ENCODE measurements at regions not wholly inside any gene's neighbourhood (a gene's known extent, or its start where the extent isn't known, plus 50 kb on each side); places are given as distances from the start of the nearest gene placed in this dataset.

DNA sequence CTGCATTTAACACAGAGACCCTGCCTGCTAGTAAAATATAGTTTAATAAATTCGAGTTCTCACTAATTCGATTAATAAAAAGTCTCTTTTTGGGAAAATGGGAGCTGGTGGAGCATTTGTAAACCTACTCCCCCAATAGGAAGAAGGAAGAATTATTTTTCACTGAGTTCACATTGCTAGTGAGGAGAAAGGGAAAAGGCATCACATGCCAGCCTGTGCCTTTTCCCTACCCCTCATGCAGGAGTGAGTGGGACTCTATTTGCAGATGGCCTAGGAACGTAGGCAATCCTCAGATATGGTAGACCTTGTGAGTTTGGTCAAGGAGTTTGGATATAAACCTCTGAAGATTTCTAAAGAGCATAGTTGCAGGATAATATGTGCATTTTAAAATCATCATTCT, 218.4 kb upstream of the TRIB2 start:
- no peak overlapping the region for H3K4me2 ChIP-seq (ENCODE audit: insufficient read depth, low read length)
- POLR2A ChIA-PET, result no interaction called here

More for the DNA sequence above, 218.4 kb upstream of the TRIB2 start:
- Histone ChIP-seq H3K4me3 (replicated peaks in 1 of 3; ENCODE audit: insufficient read depth in 1 of 3, low read depth in 1 of 3, low read length in 3 of 3) (no peak overlapping the region), H3K9me1 (replicated peaks; ENCODE audit: control insufficient read depth, extremely low read depth, insufficient read depth, low read length) (no peaks in the 10 kb centered on the region), H3K27me3 (ENCODE audit: control insufficient read depth in 2 of 2, insufficient read depth in 2 of 2, low read length in 2 of 2) (no peaks in the 10 kb centered on the region), H2AFZ (ENCODE audit: low read depth, low read length) (no peak overlapping the region), H3K9me3 (replicated peaks; ENCODE audit: control insufficient read depth, insufficient read depth, low read length) (no peaks in the 10 kb centered on the region), H3K4me1 (ENCODE audit: control insufficient read depth, extremely low read depth, insufficient read depth, low read length) (peaks cover 7% of the 10 kb centered on the region), H3K9ac (replicated peaks; ENCODE audit: extremely low read depth, insufficient read depth, low read length) (no peak overlapping the region), H4K20me1 (replicated peaks; ENCODE audit: control insufficient read depth, extremely low read depth, insufficient read depth, low read length) (no peaks in the 10 kb centered on the region), H3K36me3 (ENCODE audit: control insufficient read depth in 2 of 2, extremely low read depth in 1 of 2, insufficient read depth in 2 of 2, low read length in 2 of 2) (no peaks in the 10 kb centered on the region), H3K27ac (ENCODE audit: insufficient read depth, low read depth, low read length) (no peak overlapping the region), H3K79me2 (ENCODE audit: control insufficient read depth, insufficient read depth, low read length) (no peaks in the 10 kb centered on the region)
- FAIRE-seq (no peak), DNase-seq (ENCODE audit: low read depth, low spot score) (no peak)
- dilution Hi-C loops (cut with MboI; ENCODE audit: extremely low pct_ligation_motif_present, low sequenced_read_pairs), result no loop called here
- TF ChIP-seq FOS (IDR thresholded peaks at IDR 0.05; ENCODE audit: borderline replicate concordance, insufficient read depth, low read length), result no peak
- no peak for TF ChIP-seq POLR2AphosphoS5 (IDR thresholded peaks at IDR 0.05; ENCODE audit: insufficient read depth, low read depth, low read length)
- TF ChIP-seq JUN (IDR thresholded peaks at IDR 0.05; ENCODE audit: borderline replicate concordance, insufficient read depth, insufficient read length, low read depth), result no peak
- no peak for TF ChIP-seq EZH2 (IDR thresholded peaks at IDR 0.05; ENCODE audit: borderline replicate concordance, low read depth, low read length, severe bottlenecking)
- TF ChIP-seq, protein P1, sequence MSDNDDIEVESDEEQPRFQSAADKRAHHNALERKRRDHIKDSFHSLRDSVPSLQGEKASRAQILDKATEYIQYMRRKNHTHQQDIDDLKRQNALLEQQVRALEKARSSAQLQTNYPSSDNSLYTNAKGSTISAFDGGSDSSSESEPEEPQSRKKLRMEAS (IDR thresholded peaks at IDR 0.05; ENCODE audit: insufficient read depth, insufficient read length), result no peak
- TF ChIP-seq, protein P2, sequence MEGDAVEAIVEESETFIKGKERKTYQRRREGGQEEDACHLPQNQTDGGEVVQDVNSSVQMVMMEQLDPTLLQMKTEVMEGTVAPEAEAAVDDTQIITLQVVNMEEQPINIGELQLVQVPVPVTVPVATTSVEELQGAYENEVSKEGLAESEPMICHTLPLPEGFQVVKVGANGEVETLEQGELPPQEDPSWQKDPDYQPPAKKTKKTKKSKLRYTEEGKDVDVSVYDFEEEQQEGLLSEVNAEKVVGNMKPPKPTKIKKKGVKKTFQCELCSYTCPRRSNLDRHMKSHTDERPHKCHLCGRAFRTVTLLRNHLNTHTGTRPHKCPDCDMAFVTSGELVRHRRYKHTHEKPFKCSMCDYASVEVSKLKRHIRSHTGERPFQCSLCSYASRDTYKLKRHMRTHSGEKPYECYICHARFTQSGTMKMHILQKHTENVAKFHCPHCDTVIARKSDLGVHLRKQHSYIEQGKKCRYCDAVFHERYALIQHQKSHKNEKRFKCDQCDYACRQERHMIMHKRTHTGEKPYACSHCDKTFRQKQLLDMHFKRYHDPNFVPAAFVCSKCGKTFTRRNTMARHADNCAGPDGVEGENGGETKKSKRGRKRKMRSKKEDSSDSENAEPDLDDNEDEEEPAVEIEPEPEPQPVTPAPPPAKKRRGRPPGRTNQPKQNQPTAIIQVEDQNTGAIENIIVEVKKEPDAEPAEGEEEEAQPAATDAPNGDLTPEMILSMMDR (IDR thresholded peaks at IDR 0.05; ENCODE audit: extremely low read depth in 1 of 2, insufficient read depth in 1 of 2, low read depth in 1 of 2, low read length in 2 of 2), result no peak
- TF ChIP-seq POLR2A (IDR thresholded peaks at IDR 0.05; ENCODE audit: low read depth, low read length), result no peak
- TF ChIP-seq GATA2 (IDR thresholded peaks at IDR 0.05; ENCODE audit: insufficient read depth, insufficient read length, low read depth, low read length), result no peak
- no peak for TF ChIP-seq MYC (IDR thresholded peaks at IDR 0.05; ENCODE audit: low read depth, low read length)
- intact Hi-C loops (cut with micrococcal nuclease), result no loop called here
- BruUV-seq (replicated peaks), result no TSS peak
- CTCF ChIA-PET, result interaction anchor here (1.1 to 1.3 kb wide), 3 partner anchors 10 to 218 kb away, joined by 3 read pairs; partner anchors contain the start of gene TRIB2

Measured in endothelial cell of umbilical vein (primary cell).